H1 (cell line): ENCODE measurements at regions not wholly inside any gene's neighbourhood (a gene's known extent, or its start where the extent isn't known, plus 50 kb on each side); places are given as distances from the start of the nearest gene placed in this dataset.

Source experiments
- CTCF ChIA-PET: fragments of 300-600 bp; sonication (Branson Sonifier 250); formaldehyde crosslinking; loops from one replicate; lab custom pipeline; 2021; ENCODE audit not compliant: partially characterized antibody; lab: Charles Lee
- POLR2A ChIA-PET: fragments of 300-600 bp; sonication (Branson Sonifier 250); formaldehyde crosslinking; loops from one replicate; lab custom pipeline; 2021; ENCODE audit warnings: inconsistent platforms; ENCODE audit not compliant: partially characterized antibody; lab: Charles Lee
- DNase-seq, 2 experiments: peaks; one replicate each; pipeline versions ENCODE4 v3.0.0 to v3.0.0-alpha.2; 2010 to 2022; ENCODE audit warnings: low spot score in 2 of 2, low read depth in 1 of 2, mixed read lengths in 1 of 2
- FAIRE-seq: peaks from 2 replicates; lab custom pipeline; 2011; peaks lifted over from hg19 to GRCh38; lab: Jason Lieb, UNC
- H2AFZ ChIP-seq: 2 replicates; pipeline ENCODE4 v1.8.1; 2012; ENCODE audit warnings: low read length, inconsistent platforms
- H2AK5ac ChIP-seq: 2 replicates; pipeline ENCODE4 v1.6.1; 2013; ENCODE audit warnings: low read depth, low read length
- H2BK120ac ChIP-seq: replicated peaks from 2 replicates; pipeline ENCODE3; 2013; ENCODE audit warnings: low read depth, low read length, inconsistent platforms
- H2BK12ac ChIP-seq: 2 replicates; pipeline ENCODE4 v1.6.1; 2013; ENCODE audit warnings: low read depth, low read length
- H2BK15ac ChIP-seq: 2 replicates; pipeline ENCODE4 v1.6.1; 2013; ENCODE audit warnings: low read length
- H2BK20ac ChIP-seq: 2 replicates; pipeline ENCODE4 v1.6.1; 2013; ENCODE audit warnings: low read length
- H2BK5ac ChIP-seq: 2 replicates; pipeline ENCODE4 v1.6.1; 2013; ENCODE audit warnings: low read depth, low read length
- H3K14ac ChIP-seq: 2 replicates; pipeline ENCODE4 v1.6.1; 2013; ENCODE audit warnings: inconsistent platforms; ENCODE audit not compliant: insufficient read length
- H3K18ac ChIP-seq: 2 replicates; pipeline ENCODE4 v1.6.1; 2013; ENCODE audit warnings: low read length; ENCODE audit errors: extremely low read depth
- H3K23ac ChIP-seq: 2 replicates; pipeline ENCODE4 v1.6.1; 2013; ENCODE audit warnings: inconsistent platforms; ENCODE audit not compliant: insufficient read length
- H3K23me2 ChIP-seq: 2 replicates; pipeline ENCODE4 v1.6.1; 2013; ENCODE audit warnings: low read depth, low read length
- H3K27ac ChIP-seq: 2 replicates; pipeline ENCODE4 v1.6.1; 2011; ENCODE audit warnings: low read depth, low read length, inconsistent platforms
- H3K27me3 ChIP-seq, 4 experiments: replicated peaks in 1 of 4; 1 replicate in 1 of 4; 2 replicates in 3 of 4; pipeline versions ENCODE4 v1.6.1 to v1.8.1; 2011 to 2013; ENCODE audit warnings: low read length in 3 of 4, mild to moderate bottlenecking in 3 of 4, inconsistent platforms in 2 of 4, mixed read lengths in 2 of 4, moderate library complexity in 1 of 4; ENCODE audit not compliant: control insufficient read depth in 3 of 4, insufficient read depth in 3 of 4; ENCODE audit errors: extremely low read depth in 1 of 4
- H3K36me3 ChIP-seq, 4 experiments: 2 replicates each; pipeline versions ENCODE4 v1.6.1 to v1.8.1; 2011 to 2013; ENCODE audit warnings: mild to moderate bottlenecking in 4 of 4, low read length in 3 of 4, moderate library complexity in 2 of 4, control low read depth in 1 of 4, inconsistent platforms in 1 of 4; ENCODE audit not compliant: insufficient read depth in 4 of 4, control insufficient read depth in 2 of 4
- H3K4ac ChIP-seq: replicated peaks from 2 replicates; pipeline ENCODE3; 2013; ENCODE audit warnings: low read length, low read depth, mixed read lengths, inconsistent platforms; ENCODE audit not compliant: insufficient read length
- H3K4me1 ChIP-seq, 4 experiments: replicated peaks in 1 of 4; 1 replicate in 1 of 4; 2 replicates in 3 of 4; pipeline versions ENCODE4 v1.6.1 to v1.8.1; 2011 to 2013; ENCODE audit warnings: low read length in 3 of 4, inconsistent platforms in 2 of 4, mixed read lengths in 1 of 4; ENCODE audit not compliant: insufficient read depth in 4 of 4, control insufficient read depth in 3 of 4
- H3K4me2 ChIP-seq, 2 experiments: 2 replicates each; pipeline versions ENCODE4 v1.6.1 to v1.8.1; 2011 to 2013; ENCODE audit warnings: low read depth in 2 of 2, low read length in 2 of 2, control low read depth in 1 of 2, inconsistent platforms in 1 of 2, mild to moderate bottlenecking in 1 of 2; ENCODE audit not compliant: insufficient read depth in 1 of 2
- H3K4me3 ChIP-seq, 4 experiments: fragments of 200-600, 300-600 bp in 1 of 4; sonication (generic), shearing (Covaris generic), sonication (Bioruptor Twin) in 1 of 4; 2 replicates each; pipeline versions ENCODE4 v1.5.1 to v1.8.1; 2011 to 2016; ENCODE audit warnings: low read length in 4 of 4, low read depth in 3 of 4, control low read depth in 2 of 4, inconsistent platforms in 2 of 4, mild to moderate bottlenecking in 2 of 4, mixed read lengths in 1 of 4, moderate library complexity in 1 of 4; ENCODE audit not compliant: insufficient read depth in 2 of 4; ENCODE audit errors: extremely low read depth in 1 of 4
- H3K56ac ChIP-seq: replicated peaks from 2 replicates; pipeline ENCODE3; 2013; ENCODE audit warnings: low read depth, mild to moderate bottlenecking, mixed read lengths, low read length, inconsistent platforms; ENCODE audit not compliant: insufficient read length
- H3K79me1 ChIP-seq: 2 replicates; pipeline ENCODE4 v1.6.1; 2013; ENCODE audit warnings: low read depth, low read length, control low read depth
- H3K79me2 ChIP-seq, 2 experiments: 2 replicates each; pipeline versions ENCODE4 v1.6.1 to v1.8.1; 2012 to 2013; ENCODE audit warnings: low read length in 2 of 2, mild to moderate bottlenecking in 2 of 2, inconsistent platforms in 1 of 2; ENCODE audit not compliant: insufficient read depth in 2 of 2, control insufficient read depth in 1 of 2
- H3K9ac ChIP-seq, 4 experiments: replicated peaks in 1 of 4; 1 replicate in 1 of 4; 2 replicates in 3 of 4; pipeline versions ENCODE4 v1.6.1 to v1.8.1; 2011 to 2013; ENCODE audit warnings: low read depth in 3 of 4, low read length in 3 of 4, control low read depth in 2 of 4, mild to moderate bottlenecking in 2 of 4, moderate library complexity in 2 of 4, inconsistent platforms in 1 of 4; ENCODE audit errors: extremely low read depth in 1 of 4
- H3K9me3 ChIP-seq, 2 experiments: 2 replicates each; pipeline versions ENCODE4 v1.6.1 to v1.8.1; 2012 to 2013; ENCODE audit warnings: mild to moderate bottlenecking in 2 of 2, moderate library complexity in 2 of 2, control low read depth in 1 of 2, inconsistent platforms in 1 of 2, low read depth in 1 of 2, low read length in 1 of 2, mixed read lengths in 1 of 2; ENCODE audit not compliant: insufficient read depth in 2 of 2
- H4K20me1 ChIP-seq, 2 experiments: replicated peaks in 1 of 2; 2 replicates each; pipeline versions ENCODE3 to v1.8.1; 2011 to 2013; ENCODE audit warnings: inconsistent platforms in 2 of 2, low read length in 2 of 2, mild to moderate bottlenecking in 1 of 2; ENCODE audit not compliant: insufficient read depth in 2 of 2, control insufficient read depth in 1 of 2
- H4K5ac ChIP-seq: 2 replicates; pipeline ENCODE4 v1.6.1; 2013; ENCODE audit warnings: low read length, low read depth, mixed read lengths, inconsistent platforms; ENCODE audit not compliant: insufficient read length
- H4K8ac ChIP-seq: 2 replicates; pipeline ENCODE4 v1.8.0; 2013; ENCODE audit warnings: mild to moderate bottlenecking, moderate library complexity, low read length, inconsistent platforms; ENCODE audit not compliant: insufficient read depth; ENCODE audit errors: extremely low read depth
- H4K91ac ChIP-seq: replicated peaks from 2 replicates; pipeline ENCODE3; 2013; ENCODE audit warnings: low read length, mixed read lengths, inconsistent platforms; ENCODE audit not compliant: insufficient read length
- CBX8 ChIP-seq: fragments of 300-800, 300-1000 bp; sonication (generic); IDR thresholded peaks from 2 replicates; pipeline ENCODE4 v1.7.1; 2016; ENCODE audit warnings: low read depth, low read length, borderline replicate concordance
- CEBPB ChIP-seq: IDR thresholded peaks from 2 replicates; pipeline ENCODE4 v1.6.1; 2012; ENCODE audit warnings: low read depth, low read length
- NRF1 ChIP-seq: IDR thresholded peaks from 2 replicates; pipeline ENCODE4 v1.6.1; 2011; ENCODE audit warnings: mild to moderate bottlenecking, low read depth, low read length, improper control_type of control experiment
- TAF1 ChIP-seq: IDR thresholded peaks from 2 replicates; pipeline ENCODE4 v1.6.1; 2011; ENCODE audit warnings: mild to moderate bottlenecking, low read depth, low read length
- TEAD4 ChIP-seq: IDR thresholded peaks from 2 replicates; pipeline ENCODE4 v1.6.1; 2012; ENCODE audit warnings: low read depth, low read length, inconsistent platforms, mixed read lengths
- ZNF274 ChIP-seq: IDR thresholded peaks from 2 replicates; pipeline ENCODE4 v1.7.0; 2012; ENCODE audit warnings: low read length, borderline replicate concordance; ENCODE audit errors: extremely low read depth
- WGBS, 2 experiments: shearing (Covaris generic) in 1 of 2; methylation state at CpG; one replicate each; pipeline versions ENCODE4 v1.1.6 to v1.1.7; 2013 to 2015; ENCODE audit warnings: low lambda C conversion rate in 2 of 2, mixed read lengths in 2 of 2, inconsistent platforms in 1 of 2, low coverage in 1 of 2, missing lambda C conversion rate in 1 of 2; ENCODE audit not compliant: insufficient replicate concordance in 2 of 2, insufficient coverage in 1 of 2, insufficient read length in 1 of 2; ENCODE audit errors: extremely low coverage in 1 of 2, missing lambda C conversion rate in 1 of 2; 5-methylcytosine and 5-hydroxymethylcytosine counted together

DNA sequence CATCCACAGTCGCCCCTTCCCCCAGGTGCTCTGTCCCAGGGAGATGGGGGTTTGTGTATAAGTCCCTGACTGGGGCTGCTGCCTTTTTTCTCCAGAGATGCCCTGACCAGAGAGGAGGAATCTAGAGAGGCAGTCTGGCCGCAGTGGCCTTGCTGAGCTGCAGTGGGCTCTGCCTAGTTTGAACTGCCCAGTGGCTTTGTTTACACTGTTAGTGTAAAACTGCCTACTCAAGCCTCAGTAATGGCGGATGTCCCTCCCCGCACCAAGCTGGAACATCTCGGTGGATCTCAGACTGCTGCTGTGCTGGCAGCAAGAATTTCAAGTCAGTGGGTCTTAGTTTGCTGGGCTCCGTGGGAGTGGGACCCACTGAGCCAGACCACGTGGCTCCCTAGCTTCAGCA, 102.6 kb upstream of the GIMD1 start:
- Histone ChIP-seq H2AFZ (no peak overlapping the region), H3K4me1 (no peaks in the 10 kb centered on the region), H3K23ac (no peak overlapping the region), H3K4me2 (no peak overlapping the region), H4K91ac (no peak overlapping the region), H2BK5ac (no peak overlapping the region), H3K36me3 (no peaks in the 10 kb centered on the region), H3K14ac (no peak overlapping the region), H3K4me3 (no peak overlapping the region), H3K79me2 (no peaks in the 10 kb centered on the region), H3K27ac (no peak overlapping the region), H3K23me2 (no peaks in the 10 kb centered on the region), H4K8ac (no peak overlapping the region), H3K9ac (no peak overlapping the region), H4K20me1 (no peaks in the 10 kb centered on the region), H3K18ac (no peak overlapping the region), H3K4ac (no peak overlapping the region), H3K27me3 (no peaks in the 10 kb centered on the region), H3K9me3 (no peaks in the 10 kb centered on the region), H2BK20ac (no peak overlapping the region), H2AK5ac (no peak overlapping the region), H3K79me1 (no peaks in the 10 kb centered on the region), H4K5ac (no peak overlapping the region), H2BK15ac (no peak overlapping the region), H2BK12ac (no peak overlapping the region), H2BK120ac (no peak overlapping the region), H3K56ac (no peak overlapping the region)
- ChIA-PET POLR2A (no interaction called here), CTCF (no interaction called here)
- FAIRE-seq (no peak), DNase-seq (no peak)
- WGBS, 2 experiments = 93% methylated on average over 7 of the region's 7 CpGs; no CpG with 5 or more reads in 1 of the 2 experiments
- TF ChIP-seq CBX8 (no peak), TAF1 (no peak), CEBPB (no peak), NRF1 (no peak), TEAD4 (no peak), ZNF274 (no peak)
